Sigmoid colon (tissue), 6 donors: ENCODE measurements at regions not wholly inside any gene's neighbourhood (a gene's known extent, or its start where the extent isn't known, plus 50 kb on each side); places are given as distances from the start of the nearest gene placed in this dataset.
A peak's percentile ranks its signal among the peaks of the same experiment; 100 is the strongest.

ENCODE experiments used
- DNase-seq: peaks from one replicate; pipeline ENCODE4 v3.0.0-alpha.2; 2019
- H3K27ac ChIP-seq, 4 donors: fragments of 200-600 bp; sonication (generic); one replicate each; pipeline ENCODE4 v1.5.1; 2016 to 2019; ENCODE audit warnings: mild to moderate bottlenecking in 1 of 4
- H3K27me3 ChIP-seq, 3 donors: fragments of 200-600 bp; sonication (generic); one replicate each; pipeline ENCODE4 v1.5.1; 2019; ENCODE audit warnings: mild to moderate bottlenecking in 1 of 3
- H3K36me3 ChIP-seq, 4 donors: fragments of 200-600 bp; sonication (generic); one replicate each; pipeline ENCODE4 v1.5.1; 2016 to 2019
- H3K4me1 ChIP-seq, 4 donors: fragments of 200-600 bp; sonication (generic); one replicate each; pipeline ENCODE4 v1.5.1; 2017 to 2019
- H3K4me3 ChIP-seq, 4 donors: fragments of 200-600 bp; sonication (generic); one replicate each; pipeline ENCODE4 v1.5.1; 2017 to 2019; ENCODE audit warnings: mild to moderate bottlenecking in 2 of 4, moderate library complexity in 1 of 4
- H3K9me3 ChIP-seq, 4 donors: fragments of 200-600 bp in 3 of 4; sonication (generic) in 3 of 4; one replicate each; pipeline versions ENCODE4 v1.5.1 to v1.6.1; 2013 to 2019
- EP300 ChIP-seq, 4 donors: sonication (generic); formaldehyde crosslinking; IDR thresholded peaks; one replicate each; pipeline ENCODE4 v1.6.1; 2017; ENCODE audit warnings: antibody characterized with exemption in 4 of 4
- POLR2A ChIP-seq, 2 donors: fragments of 450-650 bp; IDR thresholded peaks; one replicate each; pipeline ENCODE4 v1.6.1; 2016; ENCODE audit warnings: antibody characterized with exemption in 2 of 2, mild to moderate bottlenecking in 2 of 2, moderate library complexity in 2 of 2
- POLR2AphosphoS5 ChIP-seq, 4 donors: sonication (generic); formaldehyde crosslinking; IDR thresholded peaks; one replicate each; pipeline ENCODE4 v1.6.1; 2017; ENCODE audit warnings: antibody characterized with exemption in 4 of 4
- WGBS, 2 donors: extraction: QIAGEN DNeasy Blood & Tissue Kit; methylation state at CpG; one replicate each; pipeline ENCODE4 v1.1.7; 2013; 5-methylcytosine and 5-hydroxymethylcytosine counted together
- intact Hi-C: fragments of 100-400 bp; cut with DNase I; formaldehyde crosslinking; loops from one replicate; pipeline ENCODE4 v1.15.1; 2023
- TF ChIP-seq, protein P1 (sequence below), 4 experiments: fragments of 450-650 bp in 3 of 4; fragments of 200-600 bp in 1 of 4; IDR thresholded peaks; one replicate each; pipeline ENCODE4 v1.5.1; 2016 to 2019; ENCODE audit warnings: antibody characterized with exemption in 4 of 4, mild to moderate bottlenecking in 3 of 4, moderate library complexity in 2 of 4
- donor health status: healthy with polysubstance abuse.
- donor health status: healthy.

DNA sequence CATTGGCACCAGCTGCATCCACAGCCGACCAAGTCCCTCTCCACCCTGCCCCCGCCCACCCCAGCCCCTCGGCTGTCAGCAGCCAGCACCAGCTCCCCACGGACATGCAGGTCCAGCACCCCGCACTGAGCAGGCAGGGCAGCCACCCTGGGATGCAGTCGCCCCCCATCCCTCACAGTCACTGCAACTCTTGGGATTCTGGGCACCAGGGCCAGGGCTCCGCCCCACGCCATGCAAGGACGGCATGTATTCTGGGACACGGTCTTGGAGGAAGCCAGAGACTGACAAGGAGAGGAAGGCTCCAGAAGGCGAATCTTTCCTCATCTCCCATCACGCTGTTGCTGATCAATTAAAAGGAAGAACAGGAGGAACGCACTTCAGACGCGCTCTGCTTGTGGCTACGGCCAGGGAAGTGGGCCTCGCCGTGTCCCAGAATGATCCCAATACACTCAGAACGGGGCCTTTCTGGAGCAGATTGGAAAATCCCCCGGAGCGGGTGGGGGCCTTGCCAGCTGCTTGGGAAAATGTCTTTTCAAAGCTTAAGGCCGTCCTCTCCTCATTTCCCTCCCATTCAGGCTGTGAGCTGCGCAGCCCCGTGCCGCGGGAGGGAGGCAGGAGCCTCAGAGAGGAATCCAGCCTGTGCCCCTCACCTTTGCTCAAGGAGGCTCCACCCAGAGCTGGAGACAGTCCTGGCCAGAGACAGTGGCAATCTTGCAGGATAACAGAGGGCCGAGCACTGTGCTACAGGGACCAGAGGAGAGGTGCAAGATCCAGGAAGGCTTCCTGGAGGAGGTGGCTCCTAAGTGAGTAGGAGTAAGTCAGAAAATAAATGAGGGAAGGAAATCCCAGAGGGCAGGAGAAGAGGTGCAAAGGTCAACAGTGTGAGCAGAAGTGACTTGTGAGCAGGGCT lies 54.1 kb upstream of the DIO3 start:
- H3K4me3 ChIP-seq = no peak overlapping the region
- no peaks in the 10 kb centered on the region for H3K36me3 ChIP-seq
- no peaks in the 10 kb centered on the region for H3K27me3 ChIP-seq
- TF ChIP-seq POLR2AphosphoS5 (IDR thresholded peaks at IDR 0.05) = no peak
- peaks cover 0 to 11% (median 0%) of the 10 kb centered on the region in 4 donors for H3K9me3 ChIP-seq
- intact Hi-C loops = no loop called here
- WGBS, 2 donors = 75 to 76% methylated on average over 27 of the region's 27 CpGs
- no peaks in the 10 kb centered on the region for H3K4me1 ChIP-seq
- H3K27ac ChIP-seq = no peak overlapping the region
- peak; percentile 55 for DNase-seq

DNA sequence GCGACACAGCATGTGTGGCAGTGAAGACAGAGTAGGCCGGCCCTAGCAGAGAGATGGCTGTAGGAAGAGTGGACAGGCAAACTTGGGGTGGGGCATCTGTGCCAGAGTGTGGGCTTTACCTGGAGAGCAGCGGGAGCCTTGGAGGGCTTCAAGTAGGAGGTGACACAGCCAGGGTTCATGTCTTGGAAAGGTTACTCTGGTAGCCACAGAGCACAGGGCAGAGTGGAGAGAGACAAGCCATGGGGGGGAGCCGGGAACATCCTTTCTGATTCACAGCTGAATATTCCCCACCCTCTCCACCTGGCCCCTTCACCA lies 53.5 kb upstream of the DIO3 start:
- WGBS, 2 donors = 78 to 95% methylated on average over 4 of the region's 4 CpGs

DNA sequence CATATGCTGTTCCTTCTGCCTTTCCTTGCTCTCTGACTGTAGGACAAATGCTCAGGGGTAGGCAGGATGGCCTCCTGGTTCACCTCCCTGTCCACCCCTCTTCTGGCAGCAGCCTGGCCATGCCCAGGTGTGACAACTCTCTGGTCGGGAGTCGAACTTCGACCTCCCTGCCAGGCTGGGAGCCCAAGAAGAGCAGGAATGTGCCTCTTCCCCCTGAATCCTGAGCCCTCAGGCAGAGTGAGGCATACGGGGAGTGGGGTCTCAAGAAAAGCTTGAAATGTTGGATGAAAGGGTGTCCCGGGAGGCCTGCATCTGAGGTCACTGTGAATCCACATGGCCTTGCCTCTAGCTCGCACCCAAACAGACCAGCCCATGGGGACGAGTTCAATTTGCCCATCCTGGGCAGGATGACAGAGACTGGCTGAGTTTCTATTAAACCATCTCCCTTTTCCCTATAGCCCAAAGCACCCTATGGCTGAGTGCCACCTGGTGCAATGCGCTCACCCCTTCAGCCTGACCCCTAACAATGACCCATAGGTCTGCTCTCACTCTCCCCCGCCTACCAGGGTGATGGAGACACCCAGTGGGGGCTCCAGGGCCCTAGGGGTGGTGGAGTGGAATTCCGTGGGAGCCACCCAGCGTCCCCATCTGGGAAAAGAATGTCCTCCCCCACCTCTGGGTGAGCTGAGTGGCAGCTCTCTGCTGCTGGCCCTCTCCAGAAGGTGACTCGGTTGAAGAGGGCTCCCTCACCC lies 52.9 kb upstream of the DIO3 start:
- 81 to 92% methylated on average over 12 of the region's 12 CpGs for WGBS, 2 donors
- TF ChIP-seq POLR2A (IDR thresholded peaks at IDR 0.05) (no peak), EP300 (IDR thresholded peaks at IDR 0.05) (no peak), POLR2AphosphoS5 (IDR thresholded peaks at IDR 0.05) (no peak)
- TF ChIP-seq, protein P1, sequence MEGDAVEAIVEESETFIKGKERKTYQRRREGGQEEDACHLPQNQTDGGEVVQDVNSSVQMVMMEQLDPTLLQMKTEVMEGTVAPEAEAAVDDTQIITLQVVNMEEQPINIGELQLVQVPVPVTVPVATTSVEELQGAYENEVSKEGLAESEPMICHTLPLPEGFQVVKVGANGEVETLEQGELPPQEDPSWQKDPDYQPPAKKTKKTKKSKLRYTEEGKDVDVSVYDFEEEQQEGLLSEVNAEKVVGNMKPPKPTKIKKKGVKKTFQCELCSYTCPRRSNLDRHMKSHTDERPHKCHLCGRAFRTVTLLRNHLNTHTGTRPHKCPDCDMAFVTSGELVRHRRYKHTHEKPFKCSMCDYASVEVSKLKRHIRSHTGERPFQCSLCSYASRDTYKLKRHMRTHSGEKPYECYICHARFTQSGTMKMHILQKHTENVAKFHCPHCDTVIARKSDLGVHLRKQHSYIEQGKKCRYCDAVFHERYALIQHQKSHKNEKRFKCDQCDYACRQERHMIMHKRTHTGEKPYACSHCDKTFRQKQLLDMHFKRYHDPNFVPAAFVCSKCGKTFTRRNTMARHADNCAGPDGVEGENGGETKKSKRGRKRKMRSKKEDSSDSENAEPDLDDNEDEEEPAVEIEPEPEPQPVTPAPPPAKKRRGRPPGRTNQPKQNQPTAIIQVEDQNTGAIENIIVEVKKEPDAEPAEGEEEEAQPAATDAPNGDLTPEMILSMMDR (IDR thresholded peaks at IDR 0.05) = no peak
- H3K9me3 ChIP-seq = peaks cover 0 to 8% (median 0%) of the 10 kb centered on the region in 4 donors
- no peak overlapping the region for H3K4me3 ChIP-seq
- no peaks in the 10 kb centered on the region for H3K4me1 ChIP-seq
- no peak overlapping the region for H3K27ac ChIP-seq
- no peaks in the 10 kb centered on the region for H3K36me3 ChIP-seq
- peak; percentile 40 for DNase-seq
- intact Hi-C loops = no loop called here
- H3K27me3 ChIP-seq = no peaks in the 10 kb centered on the region

More for the DNA sequence above, 53.5 kb upstream of the DIO3 start:
- no peak for TF ChIP-seq POLR2AphosphoS5 (IDR thresholded peaks at IDR 0.05)
- TF ChIP-seq EP300 (IDR thresholded peaks at IDR 0.05) = no peak
- TF ChIP-seq, protein P1 (IDR thresholded peaks at IDR 0.05) = no peak
- TF ChIP-seq POLR2A (IDR thresholded peaks at IDR 0.05) = no peak
- intact Hi-C loops = no loop called here
- Histone ChIP-seq H3K27ac (no peak overlapping the region), H3K4me1 (no peaks in the 10 kb centered on the region), H3K9me3 (peaks cover 0 to 11% (median 0%) of the 10 kb centered on the region in 4 donors), H3K4me3 (no peak overlapping the region), H3K36me3 (no peaks in the 10 kb centered on the region), H3K27me3 (no peaks in the 10 kb centered on the region)
- DNase-seq = peak; percentile 43

DNA sequence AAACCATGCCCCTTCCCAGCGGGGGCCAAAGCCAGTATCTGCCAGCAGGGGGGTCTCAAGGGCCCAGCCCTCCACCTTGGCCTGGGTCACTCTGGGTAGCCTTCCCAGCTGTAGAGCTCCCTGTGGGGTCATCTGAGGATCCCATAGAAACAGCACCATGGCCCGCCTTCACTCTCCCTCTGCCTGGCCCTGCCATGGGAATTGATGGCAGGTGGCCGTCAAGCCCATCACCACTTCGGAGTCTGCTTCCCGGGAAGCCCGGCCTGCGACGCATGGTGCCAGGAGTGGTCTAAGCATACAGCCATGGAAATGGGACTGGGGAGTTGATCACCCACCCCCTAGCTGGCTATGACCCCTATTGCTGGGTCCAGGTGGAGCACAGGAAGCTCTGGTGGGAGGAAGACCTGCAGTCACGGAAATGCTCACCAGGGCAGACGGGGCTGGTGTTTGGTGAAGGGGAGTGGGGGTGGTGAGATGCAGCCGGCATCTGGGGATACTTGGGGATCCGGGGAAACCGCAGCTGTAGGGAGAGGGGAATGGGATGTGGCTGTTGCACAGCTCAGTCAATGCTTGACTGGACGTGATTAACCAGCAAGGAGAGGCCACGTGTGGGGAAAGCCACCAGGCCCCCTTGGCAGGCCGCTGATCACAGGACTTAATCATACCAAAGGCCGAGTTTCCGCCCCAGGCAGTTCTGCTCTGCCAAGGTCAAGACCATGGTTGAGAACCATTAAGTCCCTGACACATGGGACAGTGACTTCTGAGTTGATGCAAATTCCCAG lies 52.2 kb upstream of the DIO3 start:
- Histone ChIP-seq H3K27me3 (no peaks in the 10 kb centered on the region), H3K4me3 (no peak overlapping the region), H3K36me3 (no peaks in the 10 kb centered on the region), H3K4me1 (no peaks in the 10 kb centered on the region), H3K27ac (no peak overlapping the region), H3K9me3 (peaks cover 0 to under 1% (median 0%) of the 10 kb centered on the region in 4 donors)
- intact Hi-C loops = no loop called here
- peak; percentile 59 for DNase-seq
- TF ChIP-seq POLR2AphosphoS5 (IDR thresholded peaks at IDR 0.05) = no peak
- TF ChIP-seq, protein P1 (IDR thresholded peaks at IDR 0.05) = no peak
- no peak for TF ChIP-seq EP300 (IDR thresholded peaks at IDR 0.05)
- no peak for TF ChIP-seq POLR2A (IDR thresholded peaks at IDR 0.05)
- WGBS, 2 donors = 92% methylated on average over 18 of the region's 18 CpGs
